Heart left ventricle (tissue), 16 donors: ENCODE measurements at regions not wholly inside any gene's neighbourhood (a gene's known extent, or its start where the extent isn't known, plus 50 kb on each side); places are given as distances from the start of the nearest gene placed in this dataset.

Experiments used
- ATAC-seq, 4 donors: fragments of 200-7000 bp; cut with Tn5 transposase; one replicate each; pipeline ENCODE4 v1.9.1; 2020 to 2022; ENCODE audit warnings: moderate library complexity in 4 of 4, mild to moderate bottlenecking in 3 of 4, moderate number of reproducible peaks in 1 of 4
- DNase-seq, 5 donors: peaks; one replicate each; pipeline ENCODE4 v3.0.0-alpha.2; 2020
- H3K27ac ChIP-seq, 12 donors: fragments of 200-600 bp; sonication (generic) in 4 of 12; one replicate each; pipeline versions ENCODE4 v1.5.0 to v1.8.0; 2016 to 2022; ENCODE audit warnings: mild to moderate bottlenecking in 2 of 12
- H3K27me3 ChIP-seq, 9 donors: fragments of 200-600 bp; sonication (generic) in 2 of 9; one replicate each; pipeline versions ENCODE4 v1.5.1 to v1.8.0; 2016 to 2022; ENCODE audit warnings: mild to moderate bottlenecking in 3 of 9
- H3K36me3 ChIP-seq, 9 donors: fragments of 200-600 bp; sonication (generic) in 2 of 9; one replicate each; pipeline versions ENCODE4 v1.5.0 to v1.8.0; 2018 to 2022; ENCODE audit warnings: mild to moderate bottlenecking in 2 of 9
- H3K4me1 ChIP-seq, 12 donors: fragments of 200-600 bp; sonication (generic) in 4 of 12; one replicate each; pipeline versions ENCODE4 v1.5.0 to v1.8.0; 2016 to 2022; ENCODE audit warnings: mild to moderate bottlenecking in 3 of 12
- H3K4me3 ChIP-seq, 12 donors: fragments of 200-600 bp; sonication (generic) in 4 of 12; one replicate each; pipeline versions ENCODE4 v1.5.0 to v1.8.0; 2017 to 2022; ENCODE audit warnings: mild to moderate bottlenecking in 9 of 12, moderate library complexity in 4 of 12
- H3K9me3 ChIP-seq, 12 donors: fragments of 200-600 bp; sonication (generic) in 4 of 12; one replicate each; pipeline versions ENCODE4 v1.5.0 to v1.8.0; 2016 to 2022; ENCODE audit warnings: mild to moderate bottlenecking in 1 of 12
- CTCF ChIP-seq, 12 donors: fragments of 200-600 bp; sonication (generic) in 4 of 12; IDR thresholded peaks; one replicate each; pipeline versions ENCODE4 v1.5.0 to v1.8.0; 2018 to 2022; ENCODE audit warnings: antibody characterized with exemption in 12 of 12, mild to moderate bottlenecking in 5 of 12
- POLR2A ChIP-seq, 2 donors: fragments of 450-650 bp; IDR thresholded peaks; one replicate each; pipeline ENCODE4 v1.6.1; 2017; ENCODE audit warnings: antibody characterized with exemption in 2 of 2, mild to moderate bottlenecking in 2 of 2, moderate library complexity in 2 of 2
- WGBS, 4 donors: extraction: QIAGEN DNeasy Blood & Tissue Kit in 2 of 4; methylation state at CpG; one replicate each; pipeline versions ENCODE4 v1.1.5 to v1.1.7; 2013 to 2018; 5-methylcytosine and 5-hydroxymethylcytosine counted together
- intact Hi-C, 10 donors: fragments of 100-400 bp; cut with DNase I; formaldehyde crosslinking; loops; one replicate each; pipeline versions ENCODE4 v1.11.1 to v1.14.2; 2022
- donor health status: ischemic (EF 13 %, LVEDD 7.1; RV severe dilation, severe dysfunction).
- donor health status: healthy with polysubstance abuse.
- donor health status: DM: no; HTN: yes; CAD: no.
- donor health status: DM: no; HTN: no; CAD: no.
- donor health status: ischemic (EF 25% LVEDD 6.9; RV normal size, moderate dysfunction).
- donor health status: ischemic (EF 25% LVEDD 5.7; RV mildly dilated, moderate dysfunction).
- donor health status: healthy.
- donor health status: DM: yes; HTN: yes; CAD: no.
- donor health status: ischemic (EF 35%, LVEDD 5.7; RV mildly dilated, moderate dysfunction).
- donor health status: nonischemic (EF 11% LVEDD 7.7; RV severe dilation, severe dysfunction).
- donor health status: DM: yes; HTN: yes; CAD: no.
- donor health status: PGD.
- donor health status: ischemic (EF 29% LVEDD 5.4; RV normal size, mild dysfunction).
- donor health status: nonischemic (EF 23%, LVEDD 6.1; RV moderate dilation, normal function).

GRCh38 chr5:169404223-169404622 lies 103.3 kb upstream of the SLIT3 start:
- Histone ChIP-seq H3K27ac (no peak overlapping the region), H3K4me3 (no peak overlapping the region), H3K9me3 (peaks cover 0 to 2% (median 0%) of the 10 kb centered on the region in 12 donors), H3K27me3 (no peaks in the 10 kb centered on the region), H3K4me1 (no peaks in the 10 kb centered on the region), H3K36me3 (no peaks in the 10 kb centered on the region)
- ATAC-seq: no peak
- intact Hi-C loops: no loop called here
- 59 to 72% (median 70%) methylated on average over 3 of the region's 3 CpGs for WGBS, 4 donors
- no peak for DNase-seq
- TF ChIP-seq CTCF (IDR thresholded peaks at IDR 0.05) (no peak), POLR2A (IDR thresholded peaks at IDR 0.05) (no peak)

GRCh38 chr5:169398515-169398914 lies 97.6 kb upstream of the SLIT3 start:
- TF ChIP-seq CTCF (IDR thresholded peaks at IDR 0.05): no peak
- TF ChIP-seq POLR2A (IDR thresholded peaks at IDR 0.05): no peak
- WGBS, 4 donors: 73 to 88% (median 76%) methylated on average over 1 of the region's 1 CpG

GRCh38 chr5:169395136-169395535 lies 94.2 kb upstream of the SLIT3 start:
- ATAC-seq: no peak

More at GRCh38 chr5:169398515-169398914, 97.6 kb upstream of the SLIT3 start:
- intact Hi-C loops: no loop called here
- Histone ChIP-seq H3K27ac (no peak overlapping the region), H3K36me3 (no peaks in the 10 kb centered on the region), H3K4me3 (no peak overlapping the region), H3K4me1 (no peaks in the 10 kb centered on the region), H3K9me3 (peaks cover 0 to 19% (median 5%) of the 10 kb centered on the region in 12 donors), H3K27me3 (peaks cover 0 to 4% (median 0%) of the 10 kb centered on the region in 9 donors)
- no peak for DNase-seq
- ATAC-seq: no peak

GRCh38 chr5:169394371-169394770 lies 93.4 kb upstream of the SLIT3 start:
- ATAC-seq (no peak), DNase-seq (no peak)
- H3K27ac ChIP-seq: no peak overlapping the region
- H3K9me3 ChIP-seq: peaks cover 0 to 19% (median 5%) of the 10 kb centered on the region in 12 donors
- no peak overlapping the region for H3K4me3 ChIP-seq
- intact Hi-C loops: no loop called here
- no peaks in the 10 kb centered on the region for H3K36me3 ChIP-seq
- WGBS, 4 donors: 63 to 77% (median 71%) methylated on average over 4 of the region's 4 CpGs
- no peaks in the 10 kb centered on the region for H3K4me1 ChIP-seq
- no peak for TF ChIP-seq POLR2A (IDR thresholded peaks at IDR 0.05)
- TF ChIP-seq CTCF (IDR thresholded peaks at IDR 0.05): no peak
- peaks cover 0 to 9% (median 0%) of the 10 kb centered on the region in 9 donors for H3K27me3 ChIP-seq

More at GRCh38 chr5:169395136-169395535, 94.2 kb upstream of the SLIT3 start:
- Histone ChIP-seq H3K9me3 (peaks cover 0 to 19% (median 5%) of the 10 kb centered on the region in 12 donors), H3K4me1 (no peaks in the 10 kb centered on the region), H3K27ac (no peak overlapping the region), H3K4me3 (no peak overlapping the region), H3K36me3 (no peaks in the 10 kb centered on the region), H3K27me3 (peaks cover 0 to 9% (median 0%) of the 10 kb centered on the region in 9 donors)
- no peak for DNase-seq
- intact Hi-C loops: no loop called here
- TF ChIP-seq POLR2A (IDR thresholded peaks at IDR 0.05) (no peak), CTCF (IDR thresholded peaks at IDR 0.05) (no peak)
- 68 to 86% (median 79%) methylated on average over 1 of the region's 1 CpG for WGBS, 4 donors
